GM23248 (cell line): ENCODE measurements at regions not wholly inside any gene's neighbourhood (a gene's known extent, or its start where the extent isn't known, plus 50 kb on each side); places are given as distances from the start of the nearest gene placed in this dataset.
A peak's percentile ranks its signal among the peaks of the same experiment; 100 is the strongest.
"Not testable (repeated sequence)": the region's sequence is repeated elsewhere in the genome, so short reads cannot be mapped to it uniquely, and the experiment has no call there.

Experiments used
- DNase-seq: peaks from one replicate; pipeline ENCODE4 v3.0.0-alpha.2; 2015
- H2AFZ ChIP-seq: fragments of 200-600 bp; sonication (generic); 2 replicates; pipeline ENCODE4 v1.6.1; 2016; ENCODE audit warnings: antibody characterized with exemption
- H3F3A ChIP-seq: fragments of 200-600 bp; sonication (generic); 2 replicates; pipeline ENCODE4 v1.6.1; 2016; ENCODE audit warnings: mild to moderate bottlenecking, antibody characterized with exemption, mixed run types; ENCODE audit not compliant: insufficient read depth
- H3K27ac ChIP-seq: fragments of 200-600 bp; sonication (generic); 2 replicates; pipeline ENCODE4 v1.5.1; 2016; ENCODE audit warnings: mild to moderate bottlenecking
- H3K27me3 ChIP-seq: fragments of 200-600 bp; sonication (generic); replicated peaks from 2 replicates; pipeline ENCODE4 v1.6.1; 2016; ENCODE audit warnings: mild to moderate bottlenecking; ENCODE audit not compliant: insufficient read depth
- H3K36me3 ChIP-seq: fragments of 200-600 bp; sonication (generic); 2 replicates; pipeline ENCODE4 v1.6.1; 2016; ENCODE audit warnings: low read depth, mild to moderate bottlenecking
- H3K4me1 ChIP-seq: fragments of 200-600 bp; sonication (generic); 2 replicates; pipeline ENCODE4 v1.6.1; 2016; ENCODE audit warnings: mild to moderate bottlenecking; ENCODE audit not compliant: insufficient read depth
- H3K4me2 ChIP-seq: fragments of 200-600 bp; sonication (generic); one replicate; pipeline ENCODE4 v1.6.1; 2016; ENCODE audit warnings: mild to moderate bottlenecking; ENCODE audit not compliant: unreplicated experiment
- H3K4me3 ChIP-seq: fragments of 200-600 bp; sonication (generic); 2 replicates; pipeline ENCODE4 v1.5.1; 2016; ENCODE audit warnings: mild to moderate bottlenecking
- H3K79me2 ChIP-seq: fragments of 200-600 bp; sonication (generic); 2 replicates; pipeline ENCODE4 v1.6.1; 2016; ENCODE audit warnings: mild to moderate bottlenecking; ENCODE audit not compliant: insufficient read depth
- H3K9ac ChIP-seq: fragments of 200-600 bp; sonication (generic); 2 replicates; pipeline ENCODE4 v1.6.1; 2016; ENCODE audit warnings: mild to moderate bottlenecking
- H3K9me2 ChIP-seq: fragments of 200-600 bp; sonication (generic); 2 replicates; pipeline ENCODE4 v1.6.1; 2016; ENCODE audit warnings: mixed run types, mild to moderate bottlenecking, moderate library complexity; ENCODE audit not compliant: insufficient read depth
- H3K9me3 ChIP-seq: fragments of 200-600 bp; sonication (generic); one replicate; pipeline ENCODE4 v1.6.1; 2017; ENCODE audit warnings: low read depth
- H4K20me1 ChIP-seq: fragments of 200-600 bp; sonication (generic); 2 replicates; pipeline ENCODE4 v1.6.0; 2016; ENCODE audit not compliant: insufficient read depth
- EZH2 ChIP-seq: fragments of 200-600 bp; sonication (generic); IDR thresholded peaks from 2 replicates; pipeline ENCODE4 v1.6.1; 2018; ENCODE audit warnings: antibody characterized with exemption, mild to moderate bottlenecking; ENCODE audit not compliant: insufficient read depth, poor library complexity, severe bottlenecking
- EZH2phosphoT487 ChIP-seq: fragments of 200-600 bp; sonication (generic); IDR thresholded peaks from 2 replicates; pipeline ENCODE4 v1.6.1; 2018; ENCODE audit warnings: antibody characterized with exemption, moderate library complexity, mild to moderate bottlenecking, low read depth; ENCODE audit not compliant: insufficient read depth
- WGBS, 2 experiments: methylation state at CpG; one replicate each; pipeline ENCODE4 v1.1.6; 2015 to 2017; ENCODE audit warnings: low lambda C conversion rate in 2 of 2, low coverage in 1 of 2; ENCODE audit errors: missing lambda C conversion rate in 2 of 2; 5-methylcytosine and 5-hydroxymethylcytosine counted together
- in situ Hi-C: fragments of 300-500 bp; cut with MboI; formaldehyde crosslinking; loops from 2 replicates; pipeline ENCODE4 v1.15.0; 2020

GRCh38 chr15:79743032-79743431, 153.8 kb downstream of the MTHFS start:
- Histone ChIP-seq H3K9ac (no peak overlapping the region), H4K20me1 (no peaks in the 10 kb centered on the region), H3K4me2 (no peak overlapping the region), H3K4me1 (no peaks in the 10 kb centered on the region), H3F3A (no peaks in the 10 kb centered on the region), H2AFZ (no peak overlapping the region), H3K9me3 (no peaks in the 10 kb centered on the region), H3K27ac (no peak overlapping the region), H3K36me3 (no peaks in the 10 kb centered on the region), H3K4me3 (no peak overlapping the region), H3K27me3 (no peaks in the 10 kb centered on the region), H3K79me2 (no peaks in the 10 kb centered on the region), H3K9me2 (no peaks in the 10 kb centered on the region)
- TF ChIP-seq EZH2phosphoT487, result no peak
- in situ Hi-C loops, result no loop called here
- 81 to 82% methylated on average over 10 of the region's 10 CpGs for WGBS, 2 experiments
- peak; percentile 43 for DNase-seq

GRCh38 chr15:79744485-79744884, 152.3 kb downstream of the MTHFS start:
- H3K4me1 ChIP-seq, H3K4me3 ChIP-seq, in situ Hi-C loops, H4K20me1 ChIP-seq, H3K9me2 ChIP-seq, H3K9ac ChIP-seq, H3K4me2 ChIP-seq, H3K27me3 ChIP-seq, H3K9me3 ChIP-seq, H3K79me2 ChIP-seq, H2AFZ ChIP-seq, H3K36me3 ChIP-seq, H3F3A ChIP-seq, H3K27ac ChIP-seq: not testable (repeated sequence)
- DNase-seq, result peak; percentile 56
- 29 to 33% methylated on average over 3 of the region's 3 CpGs for WGBS, 2 experiments

- Histone ChIP-seq H4K20me1 (no peaks in the 10 kb centered on the region), H3K36me3 (no peaks in the 10 kb centered on the region), H3K4me2 (no peak overlapping the region), H3K27me3 (no peaks in the 10 kb centered on the region), H3K9me3 (no peaks in the 10 kb centered on the region), H2AFZ (no peak overlapping the region), H3K9me2 (no peaks in the 10 kb centered on the region), H3K9ac (no peak overlapping the region), H3K79me2 (no peaks in the 10 kb centered on the region), H3K4me1 (no peaks in the 10 kb centered on the region), H3K4me3 (no peak overlapping the region), H3K27ac (no peak overlapping the region), H3F3A (no peaks in the 10 kb centered on the region)
- in situ Hi-C loops, result no loop called here
- no peak for TF ChIP-seq EZH2phosphoT487
- TF ChIP-seq EZH2, result no peak
- DNase-seq, result no peak
- 85 to 86% methylated on average over 4 of the region's 4 CpGs for WGBS, 2 experiments
Observed at GRCh38 chr15:79756365-79756764, 140.4 kb downstream of the MTHFS start.

GRCh38 chr15:79765081-79765480, 131.7 kb downstream of the MTHFS start:
- in situ Hi-C loops, result no loop called here
- Histone ChIP-seq H2AFZ (no peak overlapping the region), H3K9ac (no peak overlapping the region), H3K27ac (no peak overlapping the region), H3K4me2 (no peak overlapping the region), H3K9me2 (no peaks in the 10 kb centered on the region), H3K9me3 (no peaks in the 10 kb centered on the region), H3K4me1 (peaks cover 10% of the 10 kb centered on the region; the same call in 1 of the 2 replicates), H3K36me3 (no peaks in the 10 kb centered on the region), H3F3A (no peaks in the 10 kb centered on the region), H4K20me1 (no peaks in the 10 kb centered on the region), H3K4me3 (no peak overlapping the region), H3K27me3 (no peaks in the 10 kb centered on the region), H3K79me2 (no peaks in the 10 kb centered on the region)
- WGBS, 2 experiments, result 73 to 75% methylated on average over 4 of the region's 4 CpGs
- no peak for DNase-seq
- TF ChIP-seq EZH2 (no peak), EZH2phosphoT487 (no peak)

GRCh38 chr15:79769069-79769481, 127.7 kb downstream of the MTHFS start:
- WGBS, 2 experiments, result 5% methylated on average over 4 of the region's 4 CpGs
- no peaks in the 10 kb centered on the region for H3F3A ChIP-seq
- H3K27ac ChIP-seq, result no peak overlapping the region
- no peaks in the 10 kb centered on the region for H3K79me2 ChIP-seq
- H3K4me1 ChIP-seq, result peaks cover 10% of the 10 kb centered on the region; the same call in 1 of the 2 replicates
- H3K4me3 ChIP-seq, result no peak overlapping the region
- no peak for TF ChIP-seq EZH2phosphoT487
- TF ChIP-seq EZH2, result no peak
- H3K9ac ChIP-seq, result no peak overlapping the region
- H3K36me3 ChIP-seq, result no peaks in the 10 kb centered on the region
- peak overlapping the region; percentile 31 for H3K4me2 ChIP-seq
- no peaks in the 10 kb centered on the region for H3K9me2 ChIP-seq
- H2AFZ ChIP-seq, result no peak overlapping the region
- peak; percentile 77 for DNase-seq
- H3K27me3 ChIP-seq, result no peaks in the 10 kb centered on the region
- in situ Hi-C loops, result no loop called here
- no peaks in the 10 kb centered on the region for H4K20me1 ChIP-seq
- H3K9me3 ChIP-seq, result no peaks in the 10 kb centered on the region
